ENCODE measurements at regions not wholly inside any gene's neighbourhood (a gene's known extent, or its start where the extent isn't known, plus 50 kb on each side); places are given as distances from the start of the nearest gene placed in this dataset.

DNA sequence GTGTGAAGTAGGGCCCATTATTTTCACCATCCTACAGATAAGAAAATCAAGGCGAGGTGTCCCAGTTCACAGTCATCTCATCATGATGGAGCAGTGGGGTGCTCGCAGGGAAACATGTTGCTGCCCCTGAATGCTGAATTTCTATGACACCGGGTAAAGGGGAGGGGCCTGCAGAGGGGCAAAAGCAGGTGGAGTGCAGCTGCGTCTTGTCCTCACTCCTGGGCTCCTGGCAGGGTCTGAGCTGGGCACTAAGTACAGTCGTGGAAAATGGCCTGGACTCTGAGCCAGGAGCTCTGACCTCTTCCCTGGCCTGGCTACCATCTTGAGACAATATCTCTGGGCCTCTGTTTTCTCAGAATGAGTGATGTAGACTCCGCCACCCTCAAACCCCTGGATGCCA lies 253.1 kb upstream of the PITRM1 start:
- Histone ChIP-seq H2AFZ (ENCODE audit: low read length) (no peak overlapping the region), H3K9me3 (ENCODE audit: insufficient read depth, low read depth, low read length) (peaks cover 6% of the 10 kb centered on the region; the same call in 1 of the 2 replicates), H3K4me2 (ENCODE audit: low read depth, low read length, poor library complexity, severe bottlenecking) (no peak overlapping the region), H3K4me1 (ENCODE audit: insufficient read depth, low read length, poor library complexity, severe bottlenecking) (no peaks in the 10 kb centered on the region), H3K27me3 (ENCODE audit: insufficient read depth, low read length, poor library complexity, severe bottlenecking) (no peaks in the 10 kb centered on the region), H3K9ac (ENCODE audit: low read depth, low read length, poor library complexity, severe bottlenecking) (no peak overlapping the region), H3K79me2 (ENCODE audit: insufficient read depth, low read length) (no peaks in the 10 kb centered on the region), H3K9me2 (replicated peaks; ENCODE audit: low read depth, low read length) (no peaks in the 10 kb centered on the region), H3K36me3 (ENCODE audit: insufficient read depth, low read length) (no peaks in the 10 kb centered on the region), H3K4me3 (ENCODE audit: low read length, poor library complexity, severe bottlenecking) (no peak overlapping the region), H4K20me1 (ENCODE audit: insufficient read depth, low read length, poor library complexity, severe bottlenecking) (no peaks in the 10 kb centered on the region), H3F3A (ENCODE audit: low read depth) (no peaks in the 10 kb centered on the region)
- TF ChIP-seq, protein P1, sequence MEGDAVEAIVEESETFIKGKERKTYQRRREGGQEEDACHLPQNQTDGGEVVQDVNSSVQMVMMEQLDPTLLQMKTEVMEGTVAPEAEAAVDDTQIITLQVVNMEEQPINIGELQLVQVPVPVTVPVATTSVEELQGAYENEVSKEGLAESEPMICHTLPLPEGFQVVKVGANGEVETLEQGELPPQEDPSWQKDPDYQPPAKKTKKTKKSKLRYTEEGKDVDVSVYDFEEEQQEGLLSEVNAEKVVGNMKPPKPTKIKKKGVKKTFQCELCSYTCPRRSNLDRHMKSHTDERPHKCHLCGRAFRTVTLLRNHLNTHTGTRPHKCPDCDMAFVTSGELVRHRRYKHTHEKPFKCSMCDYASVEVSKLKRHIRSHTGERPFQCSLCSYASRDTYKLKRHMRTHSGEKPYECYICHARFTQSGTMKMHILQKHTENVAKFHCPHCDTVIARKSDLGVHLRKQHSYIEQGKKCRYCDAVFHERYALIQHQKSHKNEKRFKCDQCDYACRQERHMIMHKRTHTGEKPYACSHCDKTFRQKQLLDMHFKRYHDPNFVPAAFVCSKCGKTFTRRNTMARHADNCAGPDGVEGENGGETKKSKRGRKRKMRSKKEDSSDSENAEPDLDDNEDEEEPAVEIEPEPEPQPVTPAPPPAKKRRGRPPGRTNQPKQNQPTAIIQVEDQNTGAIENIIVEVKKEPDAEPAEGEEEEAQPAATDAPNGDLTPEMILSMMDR (conservative IDR thresholded peaks at IDR 0.05; ENCODE audit: low read length) = no peak
- no peak for TF ChIP-seq EZH2phosphoT487 (IDR thresholded peaks at IDR 0.05; ENCODE audit: borderline replicate concordance)

DNA sequence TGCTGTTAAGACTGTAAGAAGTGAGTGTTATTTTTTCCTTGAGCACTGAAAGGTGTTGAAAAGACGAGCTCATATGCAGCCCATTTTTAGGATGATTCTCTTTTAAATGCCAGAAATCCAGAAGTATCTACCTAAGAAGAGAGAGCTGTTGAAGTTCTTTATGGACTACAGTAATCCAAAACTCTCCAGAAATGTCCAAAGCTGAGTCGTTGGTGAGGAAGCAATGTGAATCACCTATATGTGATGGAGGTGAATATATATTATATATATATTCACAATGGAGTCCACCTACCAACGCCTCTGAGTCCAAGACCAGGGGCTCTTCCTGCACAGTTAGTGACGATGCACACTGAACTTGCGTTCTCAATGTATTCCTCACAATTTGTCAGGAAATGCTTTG lies 252.7 kb upstream of the PITRM1 start:
- Histone ChIP-seq H3K9me3 (ENCODE audit: insufficient read depth, low read depth, low read length) (peaks cover 2% of the 10 kb centered on the region; the same call in 1 of the 2 replicates), H3K27me3 (ENCODE audit: insufficient read depth, low read length, poor library complexity, severe bottlenecking) (no peaks in the 10 kb centered on the region), H3K4me3 (ENCODE audit: low read length, poor library complexity, severe bottlenecking) (no peak overlapping the region), H3K4me2 (ENCODE audit: low read depth, low read length, poor library complexity, severe bottlenecking) (no peak overlapping the region), H3K36me3 (ENCODE audit: insufficient read depth, low read length) (no peaks in the 10 kb centered on the region), H3K4me1 (ENCODE audit: insufficient read depth, low read length, poor library complexity, severe bottlenecking) (peaks cover 2% of the 10 kb centered on the region), H2AFZ (ENCODE audit: low read length) (no peak overlapping the region), H3F3A (ENCODE audit: low read depth) (no peaks in the 10 kb centered on the region), H3K79me2 (ENCODE audit: insufficient read depth, low read length) (no peaks in the 10 kb centered on the region), H3K9ac (ENCODE audit: low read depth, low read length, poor library complexity, severe bottlenecking) (no peak overlapping the region), H4K20me1 (ENCODE audit: insufficient read depth, low read length, poor library complexity, severe bottlenecking) (no peaks in the 10 kb centered on the region), H3K9me2 (replicated peaks; ENCODE audit: low read depth, low read length) (no peaks in the 10 kb centered on the region)
- TF ChIP-seq, protein P1 (conservative IDR thresholded peaks at IDR 0.05; ENCODE audit: low read length) = no peak
- no peak for TF ChIP-seq EZH2phosphoT487 (IDR thresholded peaks at IDR 0.05; ENCODE audit: borderline replicate concordance)

DNA sequence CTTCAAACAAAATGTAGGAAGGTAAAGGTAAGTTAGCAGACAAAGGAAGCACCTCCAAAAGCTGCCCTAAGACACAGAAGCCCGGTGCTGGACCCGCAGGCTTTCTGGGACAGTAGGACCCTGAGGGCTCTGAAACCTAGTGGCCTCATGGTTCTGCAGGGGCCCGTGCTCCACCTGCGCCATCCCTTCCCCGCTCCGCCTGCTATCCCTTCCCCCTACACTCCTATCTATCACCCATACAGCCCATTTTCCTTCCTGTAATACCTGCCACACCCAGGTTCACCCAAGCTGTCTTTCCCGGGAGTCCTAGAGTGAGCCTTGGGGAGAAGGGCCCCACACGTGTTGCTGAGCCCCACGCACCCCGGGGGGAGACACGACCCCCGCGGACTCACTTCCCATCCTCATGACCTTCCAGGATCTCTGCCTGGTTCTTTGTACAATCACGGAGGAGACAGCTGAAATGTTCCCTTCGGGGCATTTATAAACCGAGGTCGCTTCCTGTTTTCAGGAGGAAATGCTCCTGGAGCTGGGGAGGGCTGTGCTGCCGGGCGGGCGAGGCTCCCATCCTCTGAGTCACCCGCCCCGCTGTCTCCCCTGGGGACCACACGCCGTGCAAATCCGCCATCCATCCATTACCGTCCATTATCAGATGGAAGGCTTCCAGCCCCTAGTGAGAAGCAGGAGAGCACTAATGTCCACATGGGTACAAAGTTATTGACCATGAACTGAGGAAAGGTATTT lies 251.7 kb upstream of the PITRM1 start:
- Histone ChIP-seq H3F3A (ENCODE audit: low read depth) (no peaks in the 10 kb centered on the region), H3K4me2 (ENCODE audit: low read depth, low read length, poor library complexity, severe bottlenecking) (no peak overlapping the region), H3K79me2 (ENCODE audit: insufficient read depth, low read length) (no peaks in the 10 kb centered on the region), H2AFZ (ENCODE audit: low read length) (no peak overlapping the region), H3K9ac (ENCODE audit: low read depth, low read length, poor library complexity, severe bottlenecking) (no peak overlapping the region), H3K36me3 (ENCODE audit: insufficient read depth, low read length) (no peaks in the 10 kb centered on the region), H3K4me3 (ENCODE audit: low read length, poor library complexity, severe bottlenecking) (no peak overlapping the region), H3K27me3 (ENCODE audit: insufficient read depth, low read length, poor library complexity, severe bottlenecking) (no peaks in the 10 kb centered on the region), H4K20me1 (ENCODE audit: insufficient read depth, low read length, poor library complexity, severe bottlenecking) (no peaks in the 10 kb centered on the region), H3K4me1 (ENCODE audit: insufficient read depth, low read length, poor library complexity, severe bottlenecking) (peaks cover 11% of the 10 kb centered on the region), H3K9me3 (ENCODE audit: insufficient read depth, low read depth, low read length) (no peaks in the 10 kb centered on the region), H3K9me2 (replicated peaks; ENCODE audit: low read depth, low read length) (no peaks in the 10 kb centered on the region)
- TF ChIP-seq, protein P1 (conservative IDR thresholded peaks at IDR 0.05; ENCODE audit: low read length) = no peak
- TF ChIP-seq EZH2phosphoT487 (IDR thresholded peaks at IDR 0.05; ENCODE audit: borderline replicate concordance) = no peak
